Activated CD8-positive, alpha-beta T cell treated with anti-CD3 and anti-CD28 coated beads, Interleukin-2, amount 10 ng/mL, durations not matched to agents 7 days and 5 days (primary cell): ENCODE measurements at regions not wholly inside any gene's neighbourhood (a gene's known extent, or its start where the extent isn't known, plus 50 kb on each side); places are given as distances from the start of the nearest gene placed in this dataset.
"Not testable (repeated sequence)": the region's sequence is repeated elsewhere in the genome, so short reads cannot be mapped to it uniquely, and the experiment has no call there.

Experiments used
- ATAC-seq: fragments of 150-1000 bp; cut with Tn5 transposase; one replicate; pipeline ENCODE4 v1.10.0; 2021; ENCODE audit warnings: moderate library complexity
- CTCF ChIA-PET: fragments of 350-600 bp; sonication (Branson Sonifier 250); formaldehyde crosslinking; loops from one replicate; lab custom pipeline; 2021; ENCODE audit warnings: antibody characterized with exemption; lab: Charles Lee
- POLR2A ChIA-PET: fragments of 350-600 bp; sonication (Branson Sonifier 250); formaldehyde crosslinking; loops from one replicate; lab custom pipeline; 2021; ENCODE audit warnings: antibody characterized with exemption; lab: Charles Lee
- DNase-seq: peaks from one replicate; pipeline ENCODE4 v3.0.0-alpha.2; 2020
- H3K27ac Mint-ChIP-seq: one replicate; pipeline ENCODE4 v1.8.0; 2021; ENCODE audit warnings: mild to moderate bottlenecking, mixed read lengths
- H3K27me3 Mint-ChIP-seq: one replicate; pipeline ENCODE4 v1.8.0; 2021; ENCODE audit warnings: low read depth, mixed read lengths
- H3K36me3 Mint-ChIP-seq: one replicate; pipeline ENCODE4 v1.8.0; 2021; ENCODE audit warnings: low read depth, mixed read lengths
- H3K4me1 Mint-ChIP-seq: one replicate; pipeline ENCODE4 v1.8.0; 2021; ENCODE audit warnings: low read depth, mixed read lengths
- H3K4me3 Mint-ChIP-seq: one replicate; pipeline ENCODE4 v1.8.0; 2021; ENCODE audit warnings: mild to moderate bottlenecking, mixed read lengths
- H3K9me3 Mint-ChIP-seq: one replicate; pipeline ENCODE4 v1.8.0; 2022; ENCODE audit warnings: mixed read lengths; ENCODE audit not compliant: insufficient read depth

DNA sequence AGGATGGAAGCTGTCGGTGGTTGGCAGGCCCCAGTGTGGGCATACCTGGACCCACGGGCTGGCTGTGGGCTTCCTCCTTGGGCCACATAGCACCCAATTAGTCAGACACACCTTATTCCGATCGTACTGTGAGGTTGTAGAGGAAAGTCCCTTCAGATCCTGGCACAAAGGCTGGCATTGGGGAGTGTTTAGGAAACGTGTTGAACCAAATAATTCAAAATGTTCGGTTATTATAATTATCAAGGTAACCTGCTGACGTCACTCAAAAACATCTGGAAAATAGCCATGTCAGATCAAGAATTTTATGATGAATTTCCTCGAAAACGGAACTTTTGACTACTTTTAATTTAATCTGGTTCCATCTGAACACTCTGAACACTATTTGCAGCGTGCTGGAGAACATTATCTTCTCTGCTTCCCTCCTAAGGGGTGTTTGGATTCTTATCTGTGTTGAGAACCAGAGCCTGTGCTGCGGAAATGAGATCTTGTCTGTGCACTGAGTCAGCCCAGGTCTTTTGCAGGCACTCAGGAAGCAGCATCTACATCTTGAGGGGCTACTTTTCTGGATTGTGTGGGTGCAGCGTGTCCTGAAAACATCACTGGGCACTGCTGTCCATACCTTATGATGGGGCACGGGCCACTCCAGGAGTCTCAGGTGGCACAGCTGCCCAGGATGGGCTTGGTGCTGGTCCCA is 100.3 kb downstream of the SLC25A47 start:
- H3K27me3 Mint-ChIP-seq, result no peaks in the 10 kb centered on the region

DNA sequence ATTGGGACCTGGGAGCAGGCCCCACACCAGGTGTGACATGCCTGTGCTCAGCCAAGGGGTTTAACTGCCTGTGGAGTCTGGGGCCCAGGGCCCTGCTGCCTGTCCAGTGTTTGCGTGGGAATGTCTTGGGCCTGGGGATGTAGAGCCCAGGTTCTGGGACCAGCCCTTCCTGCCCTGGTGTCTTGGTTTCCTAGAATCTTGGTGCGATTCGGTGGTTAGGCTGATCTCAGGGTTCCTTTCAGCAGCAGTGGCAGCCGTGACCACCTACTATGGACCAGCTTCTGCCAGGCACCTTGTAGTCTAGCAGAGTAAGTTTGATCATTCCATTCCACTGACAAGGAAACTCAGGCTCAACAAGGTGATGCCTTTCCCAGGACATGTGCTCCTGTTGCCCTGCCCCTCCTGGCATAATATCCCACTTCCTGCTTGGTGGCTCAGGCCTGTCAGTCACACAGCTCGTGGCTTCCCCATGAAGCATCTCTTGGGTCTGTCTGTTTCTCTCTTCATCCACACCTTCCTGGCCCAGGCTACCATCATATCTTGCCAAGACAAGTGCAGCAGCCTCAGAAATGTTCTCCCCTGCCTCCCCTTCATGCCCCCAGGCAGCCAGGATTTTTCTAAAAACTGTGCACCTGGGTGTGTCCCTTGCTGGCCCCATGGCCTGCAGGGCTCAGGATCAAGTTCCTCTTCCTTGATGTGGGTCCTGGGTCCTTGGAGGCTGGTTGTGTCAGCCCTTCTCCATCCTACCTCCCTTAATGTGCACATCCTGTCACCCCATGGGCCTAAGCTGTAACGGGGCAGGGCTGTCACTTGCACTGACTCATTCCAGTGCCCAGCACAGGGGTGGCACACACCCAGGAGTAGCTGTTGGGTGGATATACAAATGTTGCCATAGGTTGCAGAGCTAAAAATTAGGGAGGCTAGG is 101.6 kb downstream of the SLC25A47 start:
- DNase-seq (no peak), ATAC-seq (no peak)
- peaks cover 14% of the 10 kb centered on the region for H3K4me1 Mint-ChIP-seq
- no peaks in the 10 kb centered on the region for H3K27me3 Mint-ChIP-seq
- ChIA-PET POLR2A (interaction anchor here (1.0 kb wide), 1 partner anchor 11 kb away, joined by 4 read pairs; no protein-coding TSS in a partner anchor), CTCF (interaction anchor here (1.0 to 2.6 kb wide), 3 partner anchors 15 to 221 kb away, joined by 3 to 7 read pairs (median 5); no protein-coding TSS in a partner anchor)
- H3K4me3 Mint-ChIP-seq, result no peak overlapping the region
- H3K9me3 Mint-ChIP-seq, result no peaks in the 10 kb centered on the region
- peak overlapping the region; percentile 11 for H3K27ac Mint-ChIP-seq
- H3K36me3 Mint-ChIP-seq, result no peaks in the 10 kb centered on the region

More for the DNA sequence above, 100.3 kb downstream of the SLC25A47 start:
- Mint-ChIP-seq H3K9me3 (no peaks in the 10 kb centered on the region), H3K36me3 (peaks cover 2% of the 10 kb centered on the region), H3K4me3 (no peak overlapping the region), H3K4me1 (peaks cover 14% of the 10 kb centered on the region), H3K27ac (no peak overlapping the region)
- CTCF ChIA-PET, result interaction anchor here (2.6 kb wide), 1 partner anchor 40 kb away, joined by 7 read pairs; no protein-coding TSS in a partner anchor
- no peak for DNase-seq
- POLR2A ChIA-PET, result no interaction called here
- no peak for ATAC-seq

DNA sequence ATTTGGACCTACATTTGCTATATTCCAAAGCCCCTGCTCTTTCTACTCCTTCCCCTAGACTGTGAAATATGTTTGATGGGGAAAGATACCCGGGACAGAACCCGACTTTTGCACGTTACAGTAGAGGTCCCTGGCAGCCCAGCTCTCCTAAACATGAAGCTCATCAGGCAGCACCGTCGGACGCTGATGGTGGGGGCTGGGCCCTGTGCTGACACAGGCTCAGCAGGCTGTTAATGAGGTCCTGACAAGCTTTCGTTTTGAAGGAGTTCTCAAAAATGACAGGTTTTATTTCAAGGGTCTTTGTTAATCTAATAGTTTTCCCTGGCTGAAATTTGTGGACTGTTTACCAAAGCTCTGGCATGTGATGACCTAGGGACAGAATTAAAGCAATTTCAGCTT is 102.3 kb downstream of the SLC25A47 start:
- Mint-ChIP-seq H3K27me3 (no peaks in the 10 kb centered on the region), H3K27ac (peak overlapping the region; percentile 11), H3K4me3 (no peak overlapping the region), H3K4me1 (peaks cover 14% of the 10 kb centered on the region), H3K9me3 (no peaks in the 10 kb centered on the region), H3K36me3 (no peaks in the 10 kb centered on the region)
- DNase-seq, result no peak
- ChIA-PET POLR2A (interaction anchor here (1.0 kb wide), 1 partner anchor 10 kb away, joined by 4 read pairs; no protein-coding TSS in a partner anchor), CTCF (interaction anchor here (1.0 to 2.6 kb wide), 3 partner anchors 14 to 220 kb away, joined by 3 to 7 read pairs (median 5); no protein-coding TSS in a partner anchor)
- no peak for ATAC-seq

GRCh38 chr14:100426314-100426713 is 103.2 kb downstream of the SLC25A47 start:
- ChIA-PET CTCF (interaction anchor here (1.4 to 2.6 kb wide), 3 partner anchors 14 to 220 kb away, joined by 3 to 7 read pairs (median 4); no protein-coding TSS in a partner anchor), POLR2A (no interaction called here)
- peaks cover 14% of the 10 kb centered on the region for H3K4me1 Mint-ChIP-seq
- no peaks in the 10 kb centered on the region for H3K36me3 Mint-ChIP-seq
- ATAC-seq (no peak), DNase-seq (no peak)
- H3K9me3 Mint-ChIP-seq, result no peaks in the 10 kb centered on the region
- no peak overlapping the region for H3K4me3 Mint-ChIP-seq
- H3K27ac Mint-ChIP-seq, result no peak overlapping the region
- no peaks in the 10 kb centered on the region for H3K27me3 Mint-ChIP-seq

- Mint-ChIP-seq H3K36me3 (no peaks in the 10 kb centered on the region), H3K4me3 (no peak overlapping the region), H3K9me3 (no peaks in the 10 kb centered on the region), H3K4me1 (peaks cover 14% of the 10 kb centered on the region), H3K27me3 (no peaks in the 10 kb centered on the region), H3K27ac (no peak overlapping the region)
- ChIA-PET POLR2A (no interaction called here), CTCF (interaction anchor here (1.2 to 1.6 kb wide), 3 partner anchors 13 to 219 kb away, joined by 3 to 4 read pairs (median 3); no protein-coding TSS in a partner anchor)
- no peak for ATAC-seq
- DNase-seq, result no peak
Measured at GRCh38 chr14:100427166-100427565, 104.0 kb downstream of the SLC25A47 start.

GRCh38 chr14:100428727-100429126 is 105.6 kb downstream of the SLC25A47 start:
- Mint-ChIP-seq H3K27ac (no peak overlapping the region), H3K4me1 (peaks cover 14% of the 10 kb centered on the region), H3K9me3 (no peaks in the 10 kb centered on the region), H3K27me3 (no peaks in the 10 kb centered on the region), H3K4me3 (no peak overlapping the region), H3K36me3 (no peaks in the 10 kb centered on the region)
- ATAC-seq, result no peak
- POLR2A ChIA-PET, result no interaction called here
- CTCF ChIA-PET, result interaction anchor here (0.5 kb wide), 1 partner anchor 834 kb away, joined by 3 read pairs; no protein-coding TSS in a partner anchor
- DNase-seq, result no peak

- H3K9me3 Mint-ChIP-seq, result no peaks in the 10 kb centered on the region
- ChIA-PET POLR2A (no interaction called here), CTCF (interaction anchor here (1.1 kb wide), 1 partner anchor 10 kb away, joined by 5 read pairs; no protein-coding TSS in a partner anchor)
- DNase-seq (no peak), ATAC-seq (no peak)
- H3K36me3 Mint-ChIP-seq, result no peaks in the 10 kb centered on the region
- H3K27ac Mint-ChIP-seq, result no peak overlapping the region
- H3K4me3 Mint-ChIP-seq, result no peak overlapping the region
- peaks cover 13% of the 10 kb centered on the region for H3K4me1 Mint-ChIP-seq
- H3K27me3 Mint-ChIP-seq, result no peaks in the 10 kb centered on the region
Measured at GRCh38 chr14:100429537-100429936, 106.4 kb downstream of the SLC25A47 start.

DNA sequence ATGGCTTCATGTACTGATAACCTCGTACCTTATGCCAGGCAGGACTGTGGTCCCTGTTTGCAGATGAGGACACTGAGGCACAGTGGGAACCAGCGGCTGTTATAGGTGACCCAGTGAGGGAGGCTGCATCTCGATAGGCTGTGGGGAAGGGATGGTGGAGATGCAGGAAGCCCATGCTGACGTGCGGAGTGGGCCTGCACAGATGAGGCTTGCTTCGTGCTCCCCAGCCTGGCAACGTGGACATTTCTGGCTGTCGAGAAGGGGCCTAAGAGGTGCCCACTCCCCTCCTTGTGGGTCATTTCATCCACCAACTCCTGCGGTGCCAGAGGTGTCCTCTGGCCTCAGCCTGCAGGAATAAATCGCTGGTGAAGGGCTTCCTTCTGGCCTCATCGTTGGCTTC is 107.4 kb downstream of the SLC25A47 start:
- Mint-ChIP-seq H3K36me3 (no peaks in the 10 kb centered on the region), H3K4me3 (no peak overlapping the region), H3K4me1 (peaks cover 3% of the 10 kb centered on the region), H3K27me3 (no peaks in the 10 kb centered on the region), H3K27ac (no peak overlapping the region), H3K9me3 (no peaks in the 10 kb centered on the region)
- ChIA-PET POLR2A (no interaction called here), CTCF (interaction anchor here (1.1 kb wide), 1 partner anchor 9 kb away, joined by 5 read pairs; no protein-coding TSS in a partner anchor)
- ATAC-seq (no peak), DNase-seq (no peak)

GRCh38 chr14:100431461-100431860 is 108.3 kb downstream of the SLC25A47 start:
- H3K27me3 Mint-ChIP-seq, CTCF ChIA-PET, H3K4me3 Mint-ChIP-seq, POLR2A ChIA-PET, ATAC-seq, DNase-seq, H3K36me3 Mint-ChIP-seq, H3K27ac Mint-ChIP-seq, H3K9me3 Mint-ChIP-seq, H3K4me1 Mint-ChIP-seq: not testable (repeated sequence)

DNA sequence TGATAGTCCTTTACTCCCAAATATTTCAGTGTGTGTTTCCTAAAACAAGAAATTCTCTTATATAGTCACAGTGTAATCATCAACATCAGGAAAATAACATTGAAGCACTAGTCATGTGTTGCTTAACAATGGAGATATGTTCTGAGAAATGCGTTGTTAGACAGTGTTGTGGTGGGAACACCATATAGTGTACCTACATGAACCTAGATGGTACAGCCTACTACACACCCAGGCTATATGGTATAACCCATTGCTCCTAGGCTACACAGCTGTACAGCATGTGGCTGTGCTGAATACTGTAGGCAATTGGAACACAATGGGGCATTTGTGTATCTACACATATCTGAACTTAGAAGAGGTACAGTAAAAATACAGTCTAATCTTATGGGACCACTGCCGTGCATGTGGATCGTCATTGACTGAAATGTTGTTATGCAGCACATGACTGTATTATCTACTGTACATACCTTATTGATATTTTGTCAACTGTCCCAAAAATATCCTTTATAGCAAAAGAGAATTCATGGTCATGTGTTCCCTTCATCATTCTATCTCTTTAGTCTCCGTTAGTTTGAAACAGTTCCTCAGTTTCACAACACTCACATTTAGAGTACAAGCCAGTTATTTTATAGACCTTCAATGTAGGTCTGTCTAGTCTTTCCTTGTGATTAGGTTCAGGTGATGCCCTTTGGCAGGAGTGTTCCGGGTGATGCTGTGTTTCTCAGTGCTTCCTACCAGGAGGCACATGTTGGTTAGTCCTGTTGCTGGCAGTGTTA is 109.7 kb downstream of the SLC25A47 start:
- CTCF ChIA-PET, result interaction anchor here (1.6 kb wide), 1 partner anchor 220 kb away, joined by 4 read pairs; no protein-coding TSS in a partner anchor
- H3K27me3 Mint-ChIP-seq, result no peaks in the 10 kb centered on the region
- H3K36me3 Mint-ChIP-seq, result no peaks in the 10 kb centered on the region
- H3K9me3 Mint-ChIP-seq, result no peaks in the 10 kb centered on the region
- ATAC-seq (no peak), DNase-seq (no peak)
- POLR2A ChIA-PET, result no interaction called here
- H3K4me1 Mint-ChIP-seq, result no peaks in the 10 kb centered on the region
- no peak overlapping the region for H3K27ac Mint-ChIP-seq
- no peak overlapping the region for H3K4me3 Mint-ChIP-seq

GRCh38 chr14:100433428-100433814 is 110.3 kb downstream of the SLC25A47 start:
- H3K27ac Mint-ChIP-seq, result no peak overlapping the region
- ATAC-seq (no peak), DNase-seq (no peak)
- no peak overlapping the region for H3K4me3 Mint-ChIP-seq
- POLR2A ChIA-PET, result no interaction called here
- H3K4me1 Mint-ChIP-seq, result no peaks in the 10 kb centered on the region
- H3K36me3 Mint-ChIP-seq, result no peaks in the 10 kb centered on the region
- H3K9me3 Mint-ChIP-seq, result no peaks in the 10 kb centered on the region
- CTCF ChIA-PET, result interaction anchor here (1.6 kb wide), 1 partner anchor 220 kb away, joined by 4 read pairs; no protein-coding TSS in a partner anchor
- H3K27me3 Mint-ChIP-seq, result no peaks in the 10 kb centered on the region
